Vagina (tissue), 2 donors: ENCODE measurements at regions not wholly inside any gene's neighbourhood (a gene's known extent, or its start where the extent isn't known, plus 50 kb on each side); places are given as distances from the start of the nearest gene placed in this dataset.
"Not testable (repeated sequence)": the region's sequence is repeated elsewhere in the genome, so short reads cannot be mapped to it uniquely, and the experiment has no call there.

ENCODE experiments used
- DNase-seq, 2 donors: peaks; one replicate each; pipeline ENCODE4 v3.0.0-alpha.2; 2017; ENCODE audit errors: extremely low spot score in 2 of 2
- H3K27ac ChIP-seq: fragments of 200-600 bp; sonication (generic); one replicate; pipeline ENCODE4 v1.5.1; 2019
- H3K27me3 ChIP-seq: fragments of 200-600 bp; sonication (generic); one replicate; pipeline ENCODE4 v1.5.1; 2019
- H3K36me3 ChIP-seq, 2 donors: fragments of 200-600 bp; sonication (generic); one replicate each; pipeline ENCODE4 v1.5.1; 2017 to 2019
- H3K4me1 ChIP-seq: fragments of 200-600 bp; sonication (generic); one replicate; pipeline ENCODE4 v1.5.1; 2019
- H3K4me3 ChIP-seq, 2 donors: fragments of 200-600 bp; sonication (generic); 1 replicate in 1 of 2; 2 replicates in 1 of 2; pipeline ENCODE4 v1.5.1; 2016 to 2019
- H3K9me3 ChIP-seq: fragments of 200-600 bp; sonication (generic); one replicate; pipeline ENCODE4 v1.5.1; 2019
- POLR2A ChIP-seq, 2 donors: fragments of 450-650 bp; IDR thresholded peaks; one replicate each; pipeline ENCODE4 v1.6.1; 2017; ENCODE audit warnings: antibody characterized with exemption in 2 of 2, mild to moderate bottlenecking in 2 of 2, moderate library complexity in 2 of 2
- POLR2AphosphoS5 ChIP-seq, 2 donors: sonication (generic); formaldehyde crosslinking; IDR thresholded peaks; one replicate each; pipeline ENCODE4 v1.9.0; 2017; ENCODE audit warnings: antibody characterized with exemption in 2 of 2, mild to moderate bottlenecking in 2 of 2, low read depth in 1 of 2; ENCODE audit not compliant: insufficient read depth in 1 of 2
- intact Hi-C: fragments of 100-400 bp; cut with DNase I; formaldehyde crosslinking; loops from one replicate; pipeline ENCODE4 v1.15.1; 2023
- TF ChIP-seq, protein P1 (sequence below), 3 experiments: fragments of 450-650 bp in 2 of 3; fragments of 200-600 bp in 1 of 3; sonication (generic) in 1 of 3; IDR thresholded peaks; one replicate each; pipeline ENCODE4 v1.5.1; 2017 to 2019; ENCODE audit warnings: antibody characterized with exemption in 3 of 3, mild to moderate bottlenecking in 2 of 3, moderate library complexity in 2 of 3

DNA sequence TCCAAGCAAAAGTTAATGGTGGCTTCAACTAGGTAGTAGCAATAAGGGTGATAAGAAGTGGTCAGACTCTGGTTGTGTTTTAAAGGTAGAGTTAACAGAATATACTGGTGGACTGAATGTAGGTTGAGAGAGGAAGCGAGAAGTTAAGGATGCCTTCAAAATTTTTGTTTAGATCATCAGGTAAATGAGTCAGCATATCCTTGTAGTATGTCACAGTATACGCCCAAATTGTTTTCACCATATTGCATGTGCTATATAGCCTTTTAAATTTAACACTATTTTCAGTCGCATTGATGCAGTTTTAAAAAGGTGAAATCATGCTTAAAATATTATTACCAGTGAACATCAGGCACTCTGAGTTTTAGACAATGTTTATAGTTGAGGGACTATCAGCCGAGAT, 74.6 kb downstream of the RBM11 start:
- DNase-seq = no peak
- no peak overlapping the region for H3K4me3 ChIP-seq
- intact Hi-C loops = no loop called here
- no peaks in the 10 kb centered on the region for H3K4me1 ChIP-seq
- no peak for TF ChIP-seq POLR2A (IDR thresholded peaks at IDR 0.05)
- TF ChIP-seq, protein P1, sequence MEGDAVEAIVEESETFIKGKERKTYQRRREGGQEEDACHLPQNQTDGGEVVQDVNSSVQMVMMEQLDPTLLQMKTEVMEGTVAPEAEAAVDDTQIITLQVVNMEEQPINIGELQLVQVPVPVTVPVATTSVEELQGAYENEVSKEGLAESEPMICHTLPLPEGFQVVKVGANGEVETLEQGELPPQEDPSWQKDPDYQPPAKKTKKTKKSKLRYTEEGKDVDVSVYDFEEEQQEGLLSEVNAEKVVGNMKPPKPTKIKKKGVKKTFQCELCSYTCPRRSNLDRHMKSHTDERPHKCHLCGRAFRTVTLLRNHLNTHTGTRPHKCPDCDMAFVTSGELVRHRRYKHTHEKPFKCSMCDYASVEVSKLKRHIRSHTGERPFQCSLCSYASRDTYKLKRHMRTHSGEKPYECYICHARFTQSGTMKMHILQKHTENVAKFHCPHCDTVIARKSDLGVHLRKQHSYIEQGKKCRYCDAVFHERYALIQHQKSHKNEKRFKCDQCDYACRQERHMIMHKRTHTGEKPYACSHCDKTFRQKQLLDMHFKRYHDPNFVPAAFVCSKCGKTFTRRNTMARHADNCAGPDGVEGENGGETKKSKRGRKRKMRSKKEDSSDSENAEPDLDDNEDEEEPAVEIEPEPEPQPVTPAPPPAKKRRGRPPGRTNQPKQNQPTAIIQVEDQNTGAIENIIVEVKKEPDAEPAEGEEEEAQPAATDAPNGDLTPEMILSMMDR (IDR thresholded peaks at IDR 0.05) = no peak
- no peak for TF ChIP-seq POLR2AphosphoS5 (IDR thresholded peaks at IDR 0.05; ENCODE audit: insufficient read depth in 1 of 2, low read depth in 1 of 2)
- H3K27ac ChIP-seq = no peak overlapping the region
- H3K9me3 ChIP-seq = no peaks in the 10 kb centered on the region
- no peaks in the 10 kb centered on the region for H3K36me3 ChIP-seq
- no peaks in the 10 kb centered on the region for H3K27me3 ChIP-seq

DNA sequence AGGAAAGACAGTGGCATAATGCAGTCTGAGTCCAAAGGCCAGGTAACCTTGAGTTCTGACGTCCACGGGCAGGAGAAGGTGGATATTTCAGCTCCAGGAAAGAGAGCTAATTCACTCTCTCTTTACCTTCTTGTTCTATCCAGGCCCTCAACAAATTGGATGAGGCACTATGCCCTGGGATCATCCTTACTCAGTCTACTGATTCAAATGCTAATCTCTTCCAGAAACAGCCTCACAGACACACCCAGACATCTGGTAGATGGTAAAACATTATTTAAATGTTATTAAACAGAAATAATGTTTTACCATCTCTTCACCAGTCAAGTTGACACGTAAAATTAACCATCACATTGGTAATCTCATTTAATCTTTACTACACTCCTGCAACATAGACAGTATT, 73.0 kb downstream of the RBM11 start:
- intact Hi-C loops = no loop called here
- no peak for DNase-seq
- H3K36me3 ChIP-seq = no peaks in the 10 kb centered on the region
- TF ChIP-seq POLR2AphosphoS5 (IDR thresholded peaks at IDR 0.05; ENCODE audit: insufficient read depth in 1 of 2, low read depth in 1 of 2) = no peak
- TF ChIP-seq POLR2A (IDR thresholded peaks at IDR 0.05) = no peak
- TF ChIP-seq, protein P1 (IDR thresholded peaks at IDR 0.05) = no peak
- H3K9me3 ChIP-seq = no peaks in the 10 kb centered on the region
- no peak overlapping the region for H3K27ac ChIP-seq
- H3K27me3 ChIP-seq = no peaks in the 10 kb centered on the region
- H3K4me3 ChIP-seq = no peak overlapping the region
- no peaks in the 10 kb centered on the region for H3K4me1 ChIP-seq

DNA sequence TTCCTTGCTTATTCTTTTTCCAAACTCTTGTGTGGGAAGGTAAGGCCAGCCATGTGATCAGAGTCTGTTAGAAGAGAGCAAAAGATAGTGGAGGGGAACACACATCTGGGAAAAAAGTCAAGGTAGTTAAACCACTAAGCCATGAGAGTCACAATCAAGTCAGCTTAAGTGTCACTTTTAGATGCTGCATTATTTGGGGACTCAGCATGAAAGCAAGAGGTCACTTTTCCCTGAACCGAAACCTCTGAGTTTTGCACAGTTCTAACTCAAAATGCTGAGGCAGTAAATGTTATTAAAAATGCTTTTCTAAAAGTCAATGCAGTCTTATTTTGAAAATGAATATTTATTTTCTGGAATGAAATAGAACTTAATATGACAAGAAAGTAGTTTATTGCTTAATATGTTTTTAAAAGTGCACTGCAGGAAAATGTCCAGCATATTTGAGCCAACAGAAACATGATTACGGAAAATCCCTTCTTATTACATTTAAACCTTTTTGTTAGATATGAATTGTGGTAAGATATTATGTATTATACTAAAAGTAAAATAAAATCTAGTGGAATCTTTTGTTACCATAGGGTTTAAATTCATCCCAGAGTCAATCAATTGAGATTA, 69.3 kb downstream of the RBM11 start:
- H3K4me3 ChIP-seq = no peak overlapping the region
- intact Hi-C loops = no loop called here
- DNase-seq = no peak
- H3K27me3 ChIP-seq = no peaks in the 10 kb centered on the region
- TF ChIP-seq, protein P1 (IDR thresholded peaks at IDR 0.05) = no peak
- no peak for TF ChIP-seq POLR2A (IDR thresholded peaks at IDR 0.05)
- TF ChIP-seq POLR2AphosphoS5 (IDR thresholded peaks at IDR 0.05; ENCODE audit: insufficient read depth in 1 of 2, low read depth in 1 of 2) = no peak
- no peaks in the 10 kb centered on the region for H3K36me3 ChIP-seq
- no peaks in the 10 kb centered on the region for H3K4me1 ChIP-seq
- no peaks in the 10 kb centered on the region for H3K9me3 ChIP-seq
- H3K27ac ChIP-seq = no peak overlapping the region

DNA sequence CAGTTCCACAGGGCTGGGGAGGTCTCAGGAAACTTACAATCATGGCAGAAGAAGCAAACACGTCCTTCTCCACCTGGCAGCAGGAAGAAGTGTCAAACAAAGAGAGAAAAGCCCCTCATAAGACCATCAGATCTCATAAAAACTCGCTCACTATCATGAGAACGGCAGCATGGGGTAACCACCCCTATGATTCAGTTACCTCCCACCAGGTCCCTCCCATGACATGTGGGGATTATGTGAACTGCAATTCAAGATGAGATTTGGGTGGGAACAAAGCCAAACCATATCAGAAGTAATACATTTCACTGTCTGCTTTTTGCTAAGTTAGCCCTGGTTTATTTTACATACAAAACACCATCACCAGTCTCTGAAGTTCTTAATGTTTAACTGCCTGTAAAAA, 68.5 kb downstream of the RBM11 start:
- Histone ChIP-seq H3K36me3 (no peaks in the 10 kb centered on the region), H3K27me3 (no peaks in the 10 kb centered on the region), H3K4me3 (no peak overlapping the region), H3K4me1 (no peaks in the 10 kb centered on the region), H3K9me3 (no peaks in the 10 kb centered on the region), H3K27ac (no peak overlapping the region)
- intact Hi-C loops = no loop called here
- no peak for DNase-seq
- TF ChIP-seq, protein P1 (IDR thresholded peaks at IDR 0.05) = no peak
- TF ChIP-seq POLR2A (IDR thresholded peaks at IDR 0.05) = no peak
- TF ChIP-seq POLR2AphosphoS5 (IDR thresholded peaks at IDR 0.05; ENCODE audit: insufficient read depth in 1 of 2, low read depth in 1 of 2) = no peak

DNA sequence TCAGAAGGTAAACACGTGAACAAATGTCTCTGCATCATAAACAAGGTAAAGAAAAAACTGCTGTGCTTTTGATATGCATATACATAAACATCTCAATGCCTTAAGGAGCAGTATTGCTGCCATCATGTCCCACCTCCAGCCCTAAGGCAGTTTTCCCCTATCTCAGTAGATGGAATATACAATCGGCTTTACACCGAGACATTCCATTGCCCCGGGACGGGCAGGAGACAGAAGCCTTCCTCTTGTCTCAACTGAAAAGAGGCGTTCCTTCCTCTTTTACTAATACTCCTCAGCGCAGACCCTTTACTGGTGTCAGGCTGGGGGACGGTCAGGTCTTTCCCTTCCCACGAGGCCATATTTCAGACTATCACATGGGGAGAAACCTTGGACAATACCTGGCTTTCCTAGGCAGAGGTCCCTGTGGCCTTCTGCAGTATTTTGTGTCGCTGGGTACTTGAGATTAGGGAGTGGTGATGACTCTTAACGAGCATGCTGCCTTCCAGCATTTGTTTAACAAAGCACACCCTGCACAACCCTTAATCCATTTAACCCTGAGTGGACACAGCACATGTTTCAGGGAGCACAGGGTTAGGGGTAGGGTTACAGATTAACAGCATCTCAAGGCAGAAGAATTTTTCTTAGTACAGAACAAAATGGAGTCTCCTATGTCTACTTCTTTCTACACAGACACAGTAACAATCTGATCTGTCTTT, 65.4 kb downstream of the RBM11 start:
- H3K4me3 ChIP-seq, H3K36me3 ChIP-seq, H3K27ac ChIP-seq, H3K27me3 ChIP-seq, intact Hi-C loops, H3K9me3 ChIP-seq, H3K4me1 ChIP-seq, DNase-seq: not testable (repeated sequence)
